GM23338 (cell line): ENCODE measurements at regions not wholly inside any gene's neighbourhood (a gene's known extent, or its start where the extent isn't known, plus 50 kb on each side); places are given as distances from the start of the nearest gene placed in this dataset.

Experiments
- ATAC-seq: fragments of 200-7000 bp; cut with Tn5 transposase; 3 replicates; pipeline ENCODE4 v1.9.1; 2020
- DNase-seq: peaks from one replicate; pipeline ENCODE4 v3.0.0-alpha.2; 2015; ENCODE audit warnings: low spot score
- H2AFZ ChIP-seq: fragments of 200-600 bp; sonication (generic); 2 replicates; pipeline ENCODE4 v1.8.0; 2016; ENCODE audit warnings: antibody characterized with exemption, mild to moderate bottlenecking, moderate library complexity
- H3F3A ChIP-seq: fragments of 200-600 bp; sonication (generic); replicated peaks from 2 replicates; pipeline ENCODE4 v1.8.0; 2017; ENCODE audit warnings: antibody characterized with exemption, mixed run types, low read depth
- H3K27ac ChIP-seq: fragments of 200-600 bp; sonication (generic); 2 replicates; pipeline ENCODE4 v1.6.1; 2016; ENCODE audit warnings: low read depth
- H3K27me3 ChIP-seq: fragments of 200-600 bp; sonication (generic); 2 replicates; pipeline ENCODE4 v1.8.0; 2016; ENCODE audit warnings: mild to moderate bottlenecking, mixed run types, moderate library complexity; ENCODE audit not compliant: insufficient read depth
- H3K36me3 ChIP-seq: fragments of 200-600 bp; sonication (generic); 2 replicates; pipeline ENCODE4 v1.8.0; 2016; ENCODE audit warnings: mild to moderate bottlenecking; ENCODE audit not compliant: insufficient read depth
- H3K4me1 ChIP-seq: fragments of 200-600 bp; sonication (generic); 2 replicates; pipeline ENCODE4 v1.8.0; 2016; ENCODE audit warnings: mild to moderate bottlenecking, moderate library complexity; ENCODE audit not compliant: insufficient read depth
- H3K4me2 ChIP-seq: fragments of 200-600 bp; sonication (generic); 2 replicates; pipeline ENCODE4 v1.7.1; 2017; ENCODE audit warnings: mixed run types
- H3K4me3 ChIP-seq: fragments of 200-600 bp; sonication (generic); 2 replicates; pipeline ENCODE4 v1.6.1; 2016; ENCODE audit warnings: mixed run types
- H3K79me2 ChIP-seq: fragments of 200-600 bp; sonication (generic); replicated peaks from 2 replicates; pipeline ENCODE4 v1.8.0; 2017; ENCODE audit warnings: mild to moderate bottlenecking; ENCODE audit not compliant: insufficient read depth
- H3K9me2 ChIP-seq: fragments of 200-600 bp; sonication (generic); 2 replicates; pipeline ENCODE4 v1.8.0; 2017; ENCODE audit not compliant: insufficient read depth
- H4K20me1 ChIP-seq: fragments of 200-600 bp; sonication (generic); replicated peaks from 2 replicates; pipeline ENCODE4 v1.8.0; 2017; ENCODE audit warnings: mild to moderate bottlenecking; ENCODE audit not compliant: insufficient read depth
- H3K27ac Mint-ChIP-seq: 2 replicates; pipeline ENCODE4 v1.8.0; 2020; ENCODE audit warnings: inconsistent platforms, mild to moderate bottlenecking, moderate library complexity, mixed read lengths
- H3K27me3 Mint-ChIP-seq: 3 replicates; pipeline ENCODE4 v1.8.0; 2022; ENCODE audit warnings: low read depth, mild to moderate bottlenecking, moderate library complexity, mixed read lengths, inconsistent platforms; ENCODE audit not compliant: insufficient read depth, poor library complexity
- H3K36me3 Mint-ChIP-seq: 3 replicates; pipeline ENCODE4 v1.8.0; 2021; ENCODE audit warnings: low read depth, mild to moderate bottlenecking, inconsistent platforms, moderate library complexity, mixed read lengths
- H3K4me1 Mint-ChIP-seq: 3 replicates; pipeline ENCODE4 v1.8.0; 2020; ENCODE audit warnings: mild to moderate bottlenecking, inconsistent platforms, mixed read lengths
- H3K4me3 Mint-ChIP-seq: 3 replicates; pipeline ENCODE4 v1.8.0; 2021; ENCODE audit warnings: moderate library complexity, mild to moderate bottlenecking, inconsistent platforms, mixed read lengths
- H3K9me3 Mint-ChIP-seq: 3 replicates; pipeline ENCODE4 v1.8.0; 2020; ENCODE audit warnings: moderate library complexity, mild to moderate bottlenecking, inconsistent platforms, mixed read lengths
- CREB1 ChIP-seq: fragments of 250-450 bp; sonication (Bioruptor Pico); IDR thresholded peaks from 2 replicates; pipeline ENCODE4 v1.5.0; 2020; ENCODE audit warnings: low read depth, mild to moderate bottlenecking, moderate library complexity
- CTCF ChIP-seq, 2 experiments: fragments of 200-600 bp in 1 of 2; sonication (generic) in 1 of 2; conservative IDR thresholded peaks; 2 replicates each; pipeline versions ENCODE4 v1.5.1 to v1.6.1; 2016 to 2017; ENCODE audit warnings: antibody characterized with exemption in 2 of 2, low read depth in 2 of 2, mild to moderate bottlenecking in 2 of 2, moderate library complexity in 1 of 2
- ETS1 ChIP-seq: IDR thresholded peaks from 2 replicates; pipeline ENCODE4 v1.6.1; 2016; ENCODE audit warnings: antibody characterized with exemption
- EZH2 ChIP-seq: fragments of 200-600 bp; sonication (generic); IDR thresholded peaks from one replicate; pipeline ENCODE4 v1.8.0; 2017; ENCODE audit warnings: antibody characterized with exemption, mild to moderate bottlenecking, low read depth; ENCODE audit not compliant: unreplicated experiment
- EZH2phosphoT487 ChIP-seq: fragments of 200-600 bp; sonication (generic); IDR thresholded peaks from one replicate; pipeline ENCODE4 v1.8.1; 2018; ENCODE audit warnings: antibody characterized with exemption; ENCODE audit not compliant: unreplicated experiment
- JUNB ChIP-seq: IDR thresholded peaks from one replicate; pipeline ENCODE4 v1.6.1; 2016; ENCODE audit warnings: antibody characterized with exemption; ENCODE audit not compliant: unreplicated experiment
- NANOG ChIP-seq: IDR thresholded peaks from 2 replicates; pipeline ENCODE4 v1.6.1; 2016; ENCODE audit warnings: antibody characterized with exemption, borderline replicate concordance
- POLR2AphosphoS5 ChIP-seq: IDR thresholded peaks from 2 replicates; pipeline ENCODE4 v1.6.1; 2016; ENCODE audit warnings: antibody characterized with exemption, low read depth
- REST ChIP-seq: IDR thresholded peaks from one replicate; pipeline ENCODE4 v1.6.1; 2018; ENCODE audit warnings: antibody characterized with exemption; ENCODE audit not compliant: unreplicated experiment
- STAT1 ChIP-seq: IDR thresholded peaks from one replicate; pipeline ENCODE4 v1.6.1; 2016; ENCODE audit warnings: antibody characterized with exemption; ENCODE audit not compliant: unreplicated experiment
- ZNF114 ChIP-seq: fragments of 250-450 bp; sonication (Bioruptor Pico); IDR thresholded peaks from 2 replicates; pipeline ENCODE4 v1.5.0; 2020; ENCODE audit warnings: mild to moderate bottlenecking, moderate library complexity
- ZNF331 ChIP-seq: fragments of 250-450 bp; sonication (Bioruptor Pico); IDR thresholded peaks from 2 replicates; pipeline ENCODE4 v1.5.0; 2020; ENCODE audit warnings: low read depth, mild to moderate bottlenecking, moderate library complexity
- ZNF462 ChIP-seq: fragments of 250-450 bp; sonication (Bioruptor Pico); IDR thresholded peaks from 2 replicates; pipeline ENCODE4 v1.5.0; 2020; ENCODE audit warnings: mild to moderate bottlenecking, moderate library complexity

- Histone ChIP-seq H3K27me3 (no peaks in the 10 kb centered on the region), H4K20me1 (no peaks in the 10 kb centered on the region), H3K36me3 (no peaks in the 10 kb centered on the region), H3K9me2 (no peaks in the 10 kb centered on the region), H2AFZ (no peak overlapping the region), H3K4me2 (no peak overlapping the region), H3K79me2 (no peaks in the 10 kb centered on the region), H3K4me1 (no peaks in the 10 kb centered on the region), H3K4me3 (no peak overlapping the region), H3K27ac (no peak overlapping the region), H3F3A (no peaks in the 10 kb centered on the region)
- Mint-ChIP-seq H3K27ac (no peak overlapping the region), H3K27me3 (no peaks in the 10 kb centered on the region), H3K9me3 (no peaks in the 10 kb centered on the region), H3K4me3 (no peak overlapping the region), H3K4me1 (peaks cover 20% of the 10 kb centered on the region), H3K36me3 (no peaks in the 10 kb centered on the region)
- TF ChIP-seq STAT1 (no peak), CTCF (conservative IDR thresholded peaks at IDR 0.05; ENCODE audit: low read depth in 2 of 2) (no peak), CREB1 (no peak), EZH2 (no peak), NANOG (no peak), ZNF462 (CRISPR knock-in tag) (no peak), ZNF114 (CRISPR knock-in tag) (no peak), REST (no peak), ETS1 (no peak), JUNB (no peak), POLR2AphosphoS5 (no peak), EZH2phosphoT487 (no peak), ZNF331 (no peak)
- ATAC-seq (no peak), DNase-seq (no peak)
Measured at GRCh38 chr3:8001712-8002111, 499.9 kb upstream of the LMCD1 start.
